Mesothelial cell of epicardium (in vitro differentiated cells): ENCODE measurements at regions not wholly inside any gene's neighbourhood (a gene's known extent, or its start where the extent isn't known, plus 50 kb on each side); places are given as distances from the start of the nearest gene placed in this dataset.

Experiments
- DNase-seq, 2 experiments: peaks; one replicate each; pipeline ENCODE4 v3.0.0; 2021; ENCODE audit warnings: low spot score in 2 of 2; ENCODE audit not compliant: unreplicated experiment in 2 of 2
- H3K27ac Mint-ChIP-seq: 2 replicates; pipeline ENCODE4 v1.8.0; 2021; ENCODE audit warnings: mixed read lengths
- H3K27me3 Mint-ChIP-seq: 2 replicates; pipeline ENCODE4 v1.8.0; 2021; ENCODE audit warnings: low read depth, mixed read lengths
- H3K36me3 Mint-ChIP-seq: 2 replicates; pipeline ENCODE4 v1.8.0; 2021; ENCODE audit warnings: mixed read lengths
- H3K4me1 Mint-ChIP-seq: 2 replicates; pipeline ENCODE4 v1.8.0; 2021; ENCODE audit warnings: mixed read lengths
- H3K4me3 Mint-ChIP-seq: 2 replicates; pipeline ENCODE4 v1.8.0; 2021; ENCODE audit warnings: mild to moderate bottlenecking, moderate library complexity, mixed read lengths
- H3K9me3 Mint-ChIP-seq: 2 replicates; pipeline ENCODE4 v1.8.0; 2021; ENCODE audit warnings: mixed read lengths
- TF ChIP-seq, protein P1 (sequence below): fragments of 200-600 bp; sonication (generic); IDR thresholded peaks from one replicate; pipeline ENCODE4 v1.5.0; 2021; ENCODE audit warnings: antibody characterized with exemption; ENCODE audit not compliant: unreplicated experiment

DNA sequence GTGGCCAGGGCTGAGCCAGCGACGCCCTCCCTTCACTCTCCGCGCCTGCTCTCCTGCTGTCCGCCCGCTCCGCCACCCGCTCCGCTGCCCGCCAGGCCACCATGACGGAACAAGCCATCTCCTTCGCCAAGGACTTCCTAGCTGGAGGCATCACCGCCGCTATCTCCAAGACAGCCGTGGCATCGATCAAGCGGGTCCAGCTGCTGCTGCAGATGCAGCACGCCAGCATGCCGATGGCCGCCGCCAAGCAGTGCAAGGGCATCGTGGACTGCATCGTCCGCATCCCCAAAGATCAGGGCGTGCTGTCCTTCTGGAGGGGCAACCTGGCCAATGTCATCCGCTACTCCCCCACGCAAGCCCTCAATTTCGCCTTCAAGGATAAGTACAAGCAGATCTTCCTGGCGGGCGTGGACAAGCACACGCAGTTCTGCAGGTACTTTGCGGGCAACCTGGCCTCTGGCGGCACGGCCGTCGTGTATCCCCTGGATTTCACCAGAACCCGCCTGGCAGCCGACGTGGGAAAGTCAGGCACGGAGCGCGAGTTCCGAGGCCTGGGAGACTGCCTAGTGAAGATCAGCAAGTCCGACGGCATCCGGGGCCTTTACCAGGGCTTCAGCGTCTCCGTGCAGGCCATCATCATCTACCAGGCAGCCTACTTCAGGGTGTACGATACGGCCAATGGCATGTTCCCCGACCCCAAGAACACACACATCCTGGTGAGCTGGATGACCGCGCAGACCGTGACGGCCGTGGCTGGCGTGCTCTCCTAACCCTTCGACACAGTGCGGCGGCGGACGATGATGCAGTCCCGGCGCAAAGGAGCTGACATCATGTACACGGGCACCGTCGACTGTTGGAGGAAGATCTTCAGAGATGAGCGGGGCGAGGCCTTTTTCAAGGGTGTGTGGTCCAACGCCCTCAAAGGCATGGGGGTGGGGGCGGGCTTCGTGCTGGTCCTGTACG lies 1130.4 kb upstream of the ACO1 start:
- H3K9me3 Mint-ChIP-seq = peaks cover 17% of the 10 kb centered on the region
- no peak overlapping the region for H3K4me3 Mint-ChIP-seq
- TF ChIP-seq, protein P1, sequence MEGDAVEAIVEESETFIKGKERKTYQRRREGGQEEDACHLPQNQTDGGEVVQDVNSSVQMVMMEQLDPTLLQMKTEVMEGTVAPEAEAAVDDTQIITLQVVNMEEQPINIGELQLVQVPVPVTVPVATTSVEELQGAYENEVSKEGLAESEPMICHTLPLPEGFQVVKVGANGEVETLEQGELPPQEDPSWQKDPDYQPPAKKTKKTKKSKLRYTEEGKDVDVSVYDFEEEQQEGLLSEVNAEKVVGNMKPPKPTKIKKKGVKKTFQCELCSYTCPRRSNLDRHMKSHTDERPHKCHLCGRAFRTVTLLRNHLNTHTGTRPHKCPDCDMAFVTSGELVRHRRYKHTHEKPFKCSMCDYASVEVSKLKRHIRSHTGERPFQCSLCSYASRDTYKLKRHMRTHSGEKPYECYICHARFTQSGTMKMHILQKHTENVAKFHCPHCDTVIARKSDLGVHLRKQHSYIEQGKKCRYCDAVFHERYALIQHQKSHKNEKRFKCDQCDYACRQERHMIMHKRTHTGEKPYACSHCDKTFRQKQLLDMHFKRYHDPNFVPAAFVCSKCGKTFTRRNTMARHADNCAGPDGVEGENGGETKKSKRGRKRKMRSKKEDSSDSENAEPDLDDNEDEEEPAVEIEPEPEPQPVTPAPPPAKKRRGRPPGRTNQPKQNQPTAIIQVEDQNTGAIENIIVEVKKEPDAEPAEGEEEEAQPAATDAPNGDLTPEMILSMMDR = no peak
- no peak overlapping the region for H3K27ac Mint-ChIP-seq
- no peaks in the 10 kb centered on the region for H3K36me3 Mint-ChIP-seq
- no peaks in the 10 kb centered on the region for H3K27me3 Mint-ChIP-seq
- no peaks in the 10 kb centered on the region for H3K4me1 Mint-ChIP-seq
- no peak for DNase-seq

DNA sequence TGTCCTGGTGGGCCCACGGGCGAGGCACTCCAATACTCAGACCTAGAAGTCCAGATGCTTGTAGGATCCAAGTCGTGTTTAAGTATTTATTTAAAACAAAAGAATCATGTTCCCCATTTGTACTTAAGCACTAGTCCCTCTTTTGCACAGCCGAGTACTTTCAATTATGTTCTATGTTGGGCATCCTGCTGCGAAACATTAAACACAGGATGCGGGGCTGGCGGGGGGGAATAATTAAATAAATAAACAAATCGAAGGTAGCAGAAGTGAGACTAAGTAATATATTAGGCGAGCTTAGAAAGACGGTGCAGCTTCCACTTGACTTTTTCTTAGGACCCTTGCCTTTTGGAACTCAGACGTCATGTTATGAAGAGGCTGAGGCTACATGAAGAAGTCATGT lies 1129.2 kb upstream of the ACO1 start:
- Mint-ChIP-seq H3K4me3 (no peak overlapping the region), H3K4me1 (no peaks in the 10 kb centered on the region), H3K36me3 (no peaks in the 10 kb centered on the region), H3K27me3 (peaks cover 3% of the 10 kb centered on the region), H3K27ac (no peak overlapping the region), H3K9me3 (peaks cover 12% of the 10 kb centered on the region)
- DNase-seq = no peak
- TF ChIP-seq, protein P1 = no peak

DNA sequence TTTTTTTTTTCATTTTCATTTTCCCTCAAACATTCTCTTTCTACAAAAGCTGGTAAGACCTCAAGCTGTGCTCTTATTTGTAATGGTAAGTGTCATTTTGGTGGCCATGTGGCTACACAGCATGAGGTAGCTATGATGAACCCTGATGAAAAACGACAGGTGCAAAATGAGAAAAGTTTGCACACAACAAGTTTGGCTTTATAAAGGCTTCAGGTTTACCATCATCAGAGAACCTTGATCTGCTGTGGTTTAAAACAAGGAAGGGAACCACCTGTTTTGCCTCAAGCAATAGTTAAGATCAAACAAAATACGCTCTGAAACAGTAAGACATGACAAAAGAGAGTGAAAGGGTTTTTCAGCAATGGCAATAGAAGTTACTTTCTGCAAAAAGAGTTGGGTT lies 1124.6 kb upstream of the ACO1 start:
- TF ChIP-seq, protein P1 = no peak
- Mint-ChIP-seq H3K4me1 (no peaks in the 10 kb centered on the region), H3K27me3 (peaks cover 3% of the 10 kb centered on the region), H3K36me3 (no peaks in the 10 kb centered on the region), H3K9me3 (no peaks in the 10 kb centered on the region), H3K27ac (no peak overlapping the region), H3K4me3 (no peak overlapping the region)
- DNase-seq = no peak

DNA sequence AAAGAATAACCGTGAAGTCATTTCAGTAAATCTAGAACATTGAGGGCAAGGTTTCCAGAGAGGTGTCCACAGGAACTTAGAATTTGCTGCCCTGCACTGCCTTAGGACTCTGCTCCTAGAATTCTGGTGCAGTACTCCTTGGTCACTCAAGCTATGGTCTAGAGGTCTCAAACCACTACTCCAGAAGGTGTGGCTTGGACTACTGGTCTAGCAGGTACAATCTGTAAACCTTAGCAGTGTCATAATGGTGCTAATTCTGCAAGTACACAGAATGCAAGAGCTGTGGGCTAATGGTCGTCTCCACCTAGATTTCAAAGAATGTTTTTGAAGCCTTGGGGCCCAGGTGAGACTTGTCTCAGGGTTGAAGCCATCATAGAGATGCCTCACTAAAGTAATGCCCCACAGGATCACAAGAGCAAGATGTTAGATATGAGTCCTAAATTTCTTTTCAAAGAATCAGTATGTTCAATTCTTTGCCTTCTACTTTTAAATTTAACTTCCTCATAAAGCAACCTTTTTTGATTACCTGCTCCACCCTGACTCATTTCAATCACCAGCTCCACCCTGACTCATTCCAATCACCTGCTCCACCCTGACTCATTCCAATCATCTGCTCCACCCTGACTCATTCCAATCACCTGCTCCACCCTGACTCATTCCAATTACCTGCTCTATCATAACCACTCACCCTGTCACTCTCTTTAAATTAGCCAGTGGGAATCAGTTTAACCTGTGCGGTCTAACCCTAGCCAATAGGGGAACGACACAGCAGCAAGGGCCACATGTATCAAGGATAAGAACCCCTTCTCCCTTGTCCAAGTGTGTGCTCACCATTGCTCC lies 1111.8 kb upstream of the ACO1 start:
- H3K27ac Mint-ChIP-seq = no peak overlapping the region
- TF ChIP-seq, protein P1 = no peak
- H3K9me3 Mint-ChIP-seq = no peaks in the 10 kb centered on the region
- H3K27me3 Mint-ChIP-seq = peaks cover 67% of the 10 kb centered on the region
- H3K4me1 Mint-ChIP-seq = peaks cover 7% of the 10 kb centered on the region
- no peaks in the 10 kb centered on the region for H3K36me3 Mint-ChIP-seq
- H3K4me3 Mint-ChIP-seq = no peak overlapping the region
- no peak for DNase-seq

DNA sequence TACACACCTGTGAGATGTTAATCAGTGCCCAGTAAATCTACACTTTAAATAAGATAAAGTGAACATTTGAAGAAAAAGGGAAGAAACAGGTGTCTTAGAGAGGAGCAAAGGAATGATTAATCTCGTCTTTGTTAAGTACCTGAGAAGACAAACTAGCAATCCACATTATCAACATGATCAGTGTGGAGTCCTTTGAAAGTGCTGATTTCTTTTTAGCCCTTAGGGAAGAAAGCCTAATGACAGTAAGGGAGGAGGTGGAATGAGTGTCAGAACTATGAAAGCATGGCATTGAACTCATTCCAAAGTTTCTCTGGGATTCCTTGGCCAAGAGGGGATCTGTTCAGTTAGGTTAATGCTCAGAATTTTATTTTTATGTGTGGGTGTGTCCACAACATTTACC lies 1109.0 kb upstream of the ACO1 start:
- Mint-ChIP-seq H3K27ac (no peak overlapping the region), H3K9me3 (no peaks in the 10 kb centered on the region), H3K27me3 (peaks cover 66% of the 10 kb centered on the region), H3K4me3 (no peak overlapping the region), H3K4me1 (peaks cover 7% of the 10 kb centered on the region), H3K36me3 (no peaks in the 10 kb centered on the region)
- TF ChIP-seq, protein P1 = no peak
- no peak for DNase-seq
